GM12892 (cell line): ENCODE measurements at regions not wholly inside any gene's neighbourhood (a gene's known extent, or its start where the extent isn't known, plus 50 kb on each side); places are given as distances from the start of the nearest gene placed in this dataset.
A peak's percentile ranks its signal among the peaks of the same experiment; 100 is the strongest.

Experiments used
- DNase-seq: peaks from one replicate; pipeline ENCODE4 v3.0.0; 2011; ENCODE audit not compliant: insufficient read length
- FAIRE-seq: peaks from 2 replicates; lab custom pipeline; 2011; peaks lifted over from hg19 to GRCh38; lab: Jason Lieb, UNC
- POLR2A ChIP-seq: IDR thresholded peaks from 2 replicates; pipeline ENCODE4 v1.6.1; 2011; ENCODE audit warnings: low read depth, low read length, control low read depth
- POLR2AphosphoS5 ChIP-seq: IDR thresholded peaks from 2 replicates; pipeline ENCODE4 v1.6.1; 2011; ENCODE audit warnings: low read depth, low read length, control low read depth
- TAF1 ChIP-seq: IDR thresholded peaks from 2 replicates; pipeline ENCODE4 v1.6.1; 2011; ENCODE audit warnings: low read depth, mild to moderate bottlenecking, control low read depth, low read length, borderline replicate concordance

DNA sequence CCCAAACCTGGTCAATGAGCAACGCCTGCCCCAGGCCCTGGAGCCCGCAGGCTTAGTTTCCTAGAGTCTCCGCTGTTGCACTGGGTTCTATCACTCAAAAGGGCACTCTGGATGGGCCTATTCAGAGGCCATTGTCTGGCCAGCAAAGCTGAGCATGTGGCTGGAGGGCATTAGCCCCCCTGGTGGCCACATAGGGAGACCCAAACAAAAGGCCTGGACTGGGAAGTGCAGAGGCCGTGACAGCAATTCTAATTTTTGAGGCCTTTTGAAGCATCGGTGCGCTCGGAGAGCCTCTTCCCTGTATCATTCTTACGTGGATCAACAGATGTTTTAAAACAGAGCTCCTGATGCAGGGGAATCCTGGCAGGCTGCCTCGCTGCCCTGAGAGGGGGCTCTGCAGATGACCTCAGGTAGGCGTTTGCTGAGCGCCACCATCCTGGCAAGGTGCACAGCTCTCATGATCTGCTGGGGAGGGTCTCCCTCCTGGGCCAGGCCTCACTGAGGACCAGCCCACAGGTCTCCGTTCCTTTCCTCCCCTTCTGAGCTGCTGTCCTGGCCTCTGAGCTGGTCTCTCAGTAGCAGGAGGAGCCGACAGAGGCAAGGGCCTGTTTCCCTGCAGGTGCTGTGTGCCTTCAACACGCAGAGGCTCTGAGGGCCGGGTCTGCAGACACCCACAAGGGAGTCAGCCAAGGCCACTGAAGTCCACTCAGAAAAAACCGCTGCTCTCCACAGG lies 190.5 kb downstream of the URI1 start:
- TF ChIP-seq POLR2A (no peak), TAF1 (no peak), POLR2AphosphoS5 (no peak)
- FAIRE-seq (no peak), DNase-seq (no peak)

DNA sequence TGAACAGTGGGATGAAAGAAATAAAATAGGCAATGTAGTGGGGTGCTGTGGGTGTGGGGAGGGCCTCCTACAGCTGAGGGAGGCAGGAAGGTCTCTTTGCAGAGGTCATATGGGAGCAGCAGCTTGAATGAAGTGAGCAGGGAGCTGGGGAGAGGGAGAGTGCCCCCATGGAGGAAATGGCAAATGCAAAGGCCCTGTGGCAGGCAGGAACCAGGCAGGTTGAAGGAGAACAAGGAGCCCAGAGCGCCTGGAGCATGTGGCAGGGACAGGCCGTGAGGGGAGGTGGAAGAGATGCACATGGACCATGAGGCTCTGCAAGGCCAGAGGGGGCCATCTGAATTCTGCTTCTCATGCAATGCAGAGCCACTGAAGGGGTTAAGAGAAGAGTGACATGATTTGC lies 191.8 kb downstream of the URI1 start:
- FAIRE-seq = no peak
- TF ChIP-seq POLR2A (no peak), TAF1 (no peak), POLR2AphosphoS5 (no peak)
- DNase-seq = no peak

DNA sequence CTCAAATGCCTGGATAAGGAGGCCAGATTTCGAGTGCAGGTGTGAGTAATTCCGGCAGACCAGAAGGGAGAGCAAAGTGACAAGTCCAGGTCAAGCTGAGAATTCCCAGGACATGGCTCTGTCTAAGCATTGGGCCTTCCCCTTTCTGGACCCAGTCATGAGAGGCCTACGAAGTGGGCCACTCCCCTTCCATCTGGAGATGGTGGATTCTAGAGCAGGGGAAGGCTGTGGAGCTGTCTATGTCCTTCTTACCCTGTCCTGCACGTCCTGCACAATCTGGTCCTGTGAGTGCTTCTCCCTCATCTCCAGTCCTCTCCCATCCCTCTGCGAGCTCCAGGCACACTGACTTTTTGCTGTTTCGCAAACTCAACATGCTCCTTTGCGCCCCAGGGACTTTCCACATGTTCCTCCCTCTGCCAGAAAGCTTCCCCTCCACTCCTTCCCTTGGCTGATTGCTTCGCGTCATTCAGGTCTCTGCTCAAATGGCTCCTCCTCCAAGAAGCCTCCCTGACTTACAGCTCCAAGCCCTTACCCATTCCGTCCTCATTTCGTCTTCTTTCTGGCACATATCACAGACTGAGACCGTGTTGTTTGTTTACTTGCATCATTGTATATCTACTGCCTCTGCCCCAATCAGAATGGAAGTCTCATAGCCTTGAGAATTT lies 193.2 kb downstream of the URI1 start:
- DNase-seq (no peak), FAIRE-seq (peak; percentile 27)
- TF ChIP-seq TAF1 (no peak), POLR2AphosphoS5 (no peak), POLR2A (no peak)

DNA sequence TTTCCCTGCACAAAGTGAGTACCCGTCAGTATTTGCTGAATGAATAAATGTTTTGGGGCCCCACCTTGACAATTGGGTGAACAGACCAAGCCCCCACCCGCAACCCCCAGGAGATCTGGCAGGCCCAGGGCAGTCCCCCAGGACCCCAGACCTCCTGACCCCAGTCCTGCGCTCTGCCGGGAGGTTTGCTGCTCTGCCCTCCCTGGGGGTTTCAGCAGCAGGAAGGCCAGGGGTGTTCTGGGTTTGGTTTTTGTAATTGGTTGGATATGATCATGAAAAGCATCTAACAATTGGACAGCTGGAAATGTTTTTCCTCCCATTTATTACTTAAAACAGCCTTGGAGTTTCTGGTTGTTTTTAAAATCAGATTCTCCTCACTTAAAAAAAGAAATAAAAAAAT lies 193.8 kb downstream of the URI1 start:
- no peak for TF ChIP-seq TAF1
- TF ChIP-seq POLR2A = no peak
- no peak for TF ChIP-seq POLR2AphosphoS5
- FAIRE-seq (no peak), DNase-seq (no peak)

DNA sequence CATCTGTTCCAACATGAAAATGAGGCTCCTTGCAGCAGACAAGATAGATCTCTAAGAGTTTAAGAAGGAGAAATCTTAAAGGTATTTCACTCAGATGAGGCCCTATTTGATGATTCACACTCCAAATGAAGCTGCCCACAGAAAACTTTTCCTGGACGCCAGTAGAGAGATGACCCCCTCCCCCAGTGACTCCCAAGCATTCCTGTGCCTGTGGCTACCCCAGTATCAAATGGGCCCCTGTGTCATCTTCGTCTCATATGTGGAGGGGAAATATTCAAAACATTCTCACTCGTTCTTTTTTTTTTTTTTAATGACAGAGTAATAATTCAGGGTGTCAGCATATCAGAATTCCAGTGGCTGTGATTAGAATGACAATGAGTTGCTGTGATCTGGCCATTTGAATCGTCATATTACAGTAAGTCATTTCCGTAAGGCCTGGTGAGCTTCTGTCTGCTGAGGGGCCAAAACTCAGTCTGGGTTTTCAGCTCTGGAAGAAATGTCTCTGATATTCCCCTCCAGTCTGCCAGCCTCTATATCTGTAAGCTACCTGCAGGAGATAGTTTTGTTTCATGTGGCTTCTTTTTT lies 194.7 kb downstream of the URI1 start:
- FAIRE-seq (no peak), DNase-seq (no peak)
- TF ChIP-seq POLR2AphosphoS5 (no peak), POLR2A (no peak), TAF1 (no peak)

DNA sequence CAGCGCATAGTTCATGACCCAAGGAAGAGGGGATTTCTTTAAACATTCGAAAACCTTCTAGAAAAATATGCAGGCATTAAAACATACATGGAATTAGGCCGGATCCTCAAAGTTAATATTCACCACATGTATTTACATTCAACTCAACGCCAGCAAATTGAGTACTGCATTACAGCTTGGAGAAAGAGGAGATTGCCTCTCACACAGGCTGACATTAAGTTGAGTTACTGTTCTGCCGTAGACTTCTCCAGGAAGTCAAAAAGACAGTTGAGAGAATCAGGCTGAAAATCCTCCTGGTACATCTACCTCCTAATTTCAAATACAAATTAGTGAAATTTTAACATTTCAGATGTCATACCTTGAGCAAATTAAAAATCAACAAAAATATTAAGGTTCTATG lies 195.7 kb downstream of the URI1 start:
- no peak for TF ChIP-seq POLR2A
- no peak for TF ChIP-seq POLR2AphosphoS5
- no peak for TF ChIP-seq TAF1
- DNase-seq (no peak), FAIRE-seq (no peak)

DNA sequence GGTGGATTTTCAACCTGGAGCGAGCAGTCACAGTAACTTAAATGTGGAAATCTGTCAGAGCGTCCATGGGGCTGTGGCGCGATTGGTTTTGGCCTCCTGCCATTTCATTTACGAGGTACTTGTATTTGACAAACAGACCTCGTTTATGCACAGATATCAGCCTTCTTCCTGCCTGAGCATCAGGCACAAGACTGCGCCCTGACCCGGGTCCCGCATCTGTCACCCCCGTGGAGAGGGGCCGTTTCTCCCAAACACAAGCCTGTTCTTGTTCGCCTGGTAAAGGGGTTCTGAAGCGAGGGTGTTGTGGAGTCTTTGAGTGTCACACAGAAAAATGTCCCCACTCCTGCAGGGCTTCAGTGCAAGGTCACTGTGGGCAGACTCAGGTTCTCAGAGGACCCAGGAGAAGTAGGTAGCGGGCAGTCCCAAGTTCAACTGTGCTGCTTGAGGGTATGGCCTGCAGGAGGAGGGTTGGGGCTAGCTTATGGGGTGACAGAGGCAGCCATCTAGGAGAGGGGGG lies 202.3 kb downstream of the URI1 start:
- no peak for DNase-seq

DNA sequence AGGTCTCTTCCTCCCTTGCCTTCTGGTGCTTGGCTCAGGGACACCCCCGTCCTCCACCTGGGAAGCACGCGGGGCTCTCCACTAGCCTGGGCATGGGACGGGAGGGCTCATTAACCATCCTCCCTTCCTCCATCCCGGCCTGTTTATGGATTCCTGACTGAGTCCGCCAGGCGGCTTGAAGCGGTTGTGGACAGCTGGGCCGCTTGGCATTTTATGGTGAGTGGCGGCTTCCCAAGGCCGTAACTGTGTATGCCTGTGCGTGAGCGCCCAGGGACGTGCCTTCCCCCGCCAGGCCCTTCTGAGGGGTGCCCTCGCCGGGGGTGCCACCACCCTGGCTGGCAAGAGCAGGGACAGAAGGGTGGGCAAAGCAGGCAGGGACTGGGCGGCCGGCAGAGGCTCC lies 202.8 kb downstream of the URI1 start:
- no peak for FAIRE-seq
- TF ChIP-seq POLR2AphosphoS5 (no peak), TAF1 (no peak), POLR2A (no peak)
- no peak for DNase-seq

More for the DNA sequence above, 202.3 kb downstream of the URI1 start:
- no peak for FAIRE-seq
- TF ChIP-seq POLR2AphosphoS5 = no peak
- no peak for TF ChIP-seq POLR2A
- no peak for TF ChIP-seq TAF1

DNA sequence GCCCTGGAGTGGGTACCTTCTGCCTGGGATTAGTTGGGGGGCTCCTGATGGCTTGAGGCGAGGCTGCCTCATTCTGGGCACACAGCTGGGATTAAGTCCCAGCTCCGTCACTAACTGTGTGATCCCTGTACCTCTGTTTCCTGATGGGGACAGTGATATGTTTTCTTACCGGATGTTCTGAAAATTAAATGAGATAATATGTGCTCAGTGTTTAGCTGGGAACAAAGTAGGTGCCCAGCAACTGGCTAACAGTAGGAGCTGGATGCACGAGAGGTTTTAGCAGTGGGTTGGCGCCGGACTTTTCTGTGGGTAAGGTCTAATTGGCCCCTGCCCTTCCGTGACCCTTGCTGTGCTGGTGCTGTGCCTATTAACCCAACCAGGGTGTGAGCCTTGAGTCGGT lies 203.4 kb downstream of the URI1 start:
- TF ChIP-seq TAF1 (no peak), POLR2A (no peak), POLR2AphosphoS5 (no peak)
- FAIRE-seq (no peak), DNase-seq (no peak)

DNA sequence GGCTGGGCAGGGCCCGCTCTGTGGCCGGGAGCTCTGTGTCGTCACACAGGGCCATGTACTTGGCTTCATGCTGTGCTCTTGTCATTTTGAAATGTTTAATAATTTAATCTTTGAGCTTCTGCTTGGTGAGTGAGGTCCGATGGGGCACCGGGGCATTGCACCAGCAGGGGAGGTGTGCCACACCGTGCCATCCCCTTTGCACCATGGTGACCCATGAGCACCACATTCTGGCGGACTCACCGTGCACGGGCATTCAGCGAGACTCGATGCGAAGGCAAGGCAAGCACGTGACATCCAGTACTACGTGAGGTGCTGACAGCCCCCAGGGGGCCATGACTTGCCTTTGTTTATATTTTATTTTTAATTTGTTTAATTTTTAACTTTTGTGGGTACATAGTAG lies 204.3 kb downstream of the URI1 start:
- FAIRE-seq (no peak), DNase-seq (no peak)
- no peak for TF ChIP-seq POLR2A
- no peak for TF ChIP-seq POLR2AphosphoS5

DNA sequence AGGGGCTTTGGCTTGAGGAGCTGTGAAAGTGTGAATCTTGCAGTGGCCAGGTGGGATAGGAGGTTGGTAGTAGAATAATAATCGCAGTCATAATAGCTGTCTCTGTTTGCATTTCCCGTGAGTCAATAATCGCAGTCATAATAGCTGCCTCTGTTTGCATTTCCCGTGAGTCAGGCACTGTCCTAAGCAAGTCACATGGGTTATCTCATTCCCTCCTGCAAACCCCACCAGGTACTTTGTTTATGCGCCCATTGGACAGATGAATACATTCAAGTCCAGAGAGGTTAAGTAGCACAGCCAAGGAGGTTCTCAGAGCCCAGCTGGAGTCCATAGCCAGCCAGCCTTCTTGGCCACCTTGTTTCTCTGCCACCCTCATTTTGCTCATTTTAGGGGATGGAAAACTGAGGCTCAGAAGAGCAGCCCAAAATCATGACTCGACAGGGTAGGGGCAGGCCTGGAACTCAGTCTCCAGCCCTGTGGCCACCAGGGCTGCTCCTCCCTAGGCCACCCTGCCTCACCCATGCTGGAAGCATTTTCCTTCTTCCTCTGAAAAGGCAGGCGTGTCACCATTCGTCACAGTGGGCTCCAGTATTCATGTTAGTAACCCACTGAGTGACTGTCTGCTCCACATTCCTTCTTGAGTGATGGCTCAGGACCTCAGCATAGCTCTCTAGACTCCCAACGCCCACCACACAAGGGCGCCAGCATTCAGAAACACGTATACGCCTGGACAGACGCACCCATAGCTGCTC lies 206.2 kb downstream of the URI1 start:
- FAIRE-seq (no peak), DNase-seq (no peak)
- TF ChIP-seq TAF1 = no peak
